ENCODE measurements at regions not wholly inside any gene's neighbourhood (a gene's known extent, or its start where the extent isn't known, plus 50 kb on each side); places are given as distances from the start of the nearest gene placed in this dataset.

GRCh38 chr4:23058165-23058776 is 365.5 kb downstream of the GBA3 start:
- Histone ChIP-seq H3K27ac (ENCODE audit: low read length) (no peak overlapping the region), H3K4me1 (ENCODE audit: control insufficient read depth, insufficient read depth, low read length) (no peaks in the 10 kb centered on the region), H3K36me3 (ENCODE audit: control insufficient read depth, insufficient read depth, low read length) (no peaks in the 10 kb centered on the region), H3K4me3 (ENCODE audit: low read length) (no peak overlapping the region), H3K27me3 (ENCODE audit: control insufficient read depth, insufficient read depth, low read length) (no peaks in the 10 kb centered on the region), H3K9me3 (ENCODE audit: control insufficient read depth, insufficient read depth, low read length) (no peaks in the 10 kb centered on the region)
- Mint-ChIP-seq H3K36me3 (no peaks in the 10 kb centered on the region), H3K4me1 (no peaks in the 10 kb centered on the region), H3K4me3 (no peak overlapping the region), H3K27me3 (ENCODE audit: low read depth in 2 of 2) (no peaks in the 10 kb centered on the region), H3K27ac (no peak overlapping the region), H3K9me3 (peaks cover 19 to 23% of the 10 kb centered on the region in 2 donors)
- TF ChIP-seq, protein P1, sequence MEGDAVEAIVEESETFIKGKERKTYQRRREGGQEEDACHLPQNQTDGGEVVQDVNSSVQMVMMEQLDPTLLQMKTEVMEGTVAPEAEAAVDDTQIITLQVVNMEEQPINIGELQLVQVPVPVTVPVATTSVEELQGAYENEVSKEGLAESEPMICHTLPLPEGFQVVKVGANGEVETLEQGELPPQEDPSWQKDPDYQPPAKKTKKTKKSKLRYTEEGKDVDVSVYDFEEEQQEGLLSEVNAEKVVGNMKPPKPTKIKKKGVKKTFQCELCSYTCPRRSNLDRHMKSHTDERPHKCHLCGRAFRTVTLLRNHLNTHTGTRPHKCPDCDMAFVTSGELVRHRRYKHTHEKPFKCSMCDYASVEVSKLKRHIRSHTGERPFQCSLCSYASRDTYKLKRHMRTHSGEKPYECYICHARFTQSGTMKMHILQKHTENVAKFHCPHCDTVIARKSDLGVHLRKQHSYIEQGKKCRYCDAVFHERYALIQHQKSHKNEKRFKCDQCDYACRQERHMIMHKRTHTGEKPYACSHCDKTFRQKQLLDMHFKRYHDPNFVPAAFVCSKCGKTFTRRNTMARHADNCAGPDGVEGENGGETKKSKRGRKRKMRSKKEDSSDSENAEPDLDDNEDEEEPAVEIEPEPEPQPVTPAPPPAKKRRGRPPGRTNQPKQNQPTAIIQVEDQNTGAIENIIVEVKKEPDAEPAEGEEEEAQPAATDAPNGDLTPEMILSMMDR (IDR thresholded peaks at IDR 0.05), result no peak
- ATAC-seq (no peak), DNase-seq (no peak)
- intact Hi-C loops (cut with micrococcal nuclease), result no loop called here

DNA sequence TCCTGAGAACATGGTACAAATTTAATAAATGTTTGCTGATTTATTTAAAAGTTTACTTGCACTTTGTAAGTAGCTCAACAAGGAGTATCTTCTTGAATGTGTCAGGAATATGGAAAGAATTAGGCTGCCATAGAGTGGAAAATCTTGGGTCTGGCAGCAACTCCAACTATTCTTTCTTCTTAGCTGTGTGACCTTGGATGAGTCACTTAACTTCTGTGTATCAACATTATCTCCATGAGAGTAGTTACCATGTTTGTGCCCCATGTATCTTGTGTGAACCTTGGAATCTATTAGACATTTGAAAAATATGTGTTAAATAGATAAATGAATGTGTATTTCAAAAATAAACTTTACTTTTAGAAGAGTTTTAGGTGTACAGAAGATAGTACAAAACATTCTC is 348.8 kb downstream of the GBA3 start:
- no peak overlapping the region for H3K4me3 ChIP-seq (ENCODE audit: low read length)
- no peaks in the 10 kb centered on the region for H3K27me3 ChIP-seq (ENCODE audit: control insufficient read depth, insufficient read depth, low read length)
- intact Hi-C loops (cut with micrococcal nuclease), result no loop called here
- no peaks in the 10 kb centered on the region for H3K36me3 ChIP-seq (ENCODE audit: control insufficient read depth, insufficient read depth, low read length)
- DNase-seq, result no peak
- H3K36me3 Mint-ChIP-seq, result no peaks in the 10 kb centered on the region
- no peaks in the 10 kb centered on the region for H3K4me1 Mint-ChIP-seq
- ATAC-seq, result no peak
- no peak overlapping the region for H3K4me3 Mint-ChIP-seq
- H3K27me3 Mint-ChIP-seq (ENCODE audit: low read depth in 2 of 2), result no peaks in the 10 kb centered on the region
- TF ChIP-seq, protein P1 (IDR thresholded peaks at IDR 0.05), result no peak
- no peak overlapping the region for H3K27ac Mint-ChIP-seq
- H3K27ac ChIP-seq (ENCODE audit: low read length), result no peak overlapping the region
- no peaks in the 10 kb centered on the region for H3K9me3 ChIP-seq (ENCODE audit: control insufficient read depth, insufficient read depth, low read length)
- no peaks in the 10 kb centered on the region for H3K4me1 ChIP-seq (ENCODE audit: control insufficient read depth, insufficient read depth, low read length)
- H3K9me3 Mint-ChIP-seq, result peaks cover 0 to 2% of the 10 kb centered on the region in 2 donors

DNA sequence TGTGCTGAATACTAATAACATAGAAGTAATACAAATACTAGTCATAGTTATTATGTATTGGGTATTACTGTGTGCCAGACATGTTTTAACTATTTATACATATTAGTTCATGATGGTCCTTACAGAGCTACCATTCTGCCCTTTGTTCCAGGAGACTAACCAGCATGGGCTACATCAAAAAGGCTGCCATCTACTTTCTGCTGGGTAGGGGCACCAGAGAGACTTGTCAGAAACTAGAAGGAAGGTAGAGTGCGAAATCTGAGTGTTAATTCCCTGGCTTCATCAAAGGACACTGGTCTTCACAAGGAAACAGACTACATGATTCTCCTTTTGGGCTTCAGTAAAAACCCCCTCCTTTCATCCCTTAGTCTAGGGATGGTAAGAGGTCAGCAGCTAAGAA is 347.8 kb downstream of the GBA3 start:
- 83% methylated on average over 1 of the region's 1 CpG for WGBS (ENCODE audit: insufficient coverage)
- Mint-ChIP-seq H3K27ac (no peak overlapping the region), H3K27me3 (ENCODE audit: low read depth in 2 of 2) (no peaks in the 10 kb centered on the region), H3K36me3 (no peaks in the 10 kb centered on the region), H3K4me1 (no peaks in the 10 kb centered on the region), H3K4me3 (no peak overlapping the region), H3K9me3 (peaks cover 0 to 2% of the 10 kb centered on the region in 2 donors)
- intact Hi-C loops (cut with micrococcal nuclease), result no loop called here
- DNase-seq, result no peak
- Histone ChIP-seq H3K4me1 (ENCODE audit: control insufficient read depth, insufficient read depth, low read length) (no peaks in the 10 kb centered on the region), H3K4me3 (ENCODE audit: low read length) (no peak overlapping the region), H3K27me3 (ENCODE audit: control insufficient read depth, insufficient read depth, low read length) (no peaks in the 10 kb centered on the region), H3K36me3 (ENCODE audit: control insufficient read depth, insufficient read depth, low read length) (no peaks in the 10 kb centered on the region), H3K9me3 (ENCODE audit: control insufficient read depth, insufficient read depth, low read length) (peaks cover 5% of the 10 kb centered on the region), H3K27ac (ENCODE audit: low read length) (no peak overlapping the region)
- no peak for ATAC-seq
- TF ChIP-seq, protein P1 (IDR thresholded peaks at IDR 0.05), result no peak

- no peak overlapping the region for H3K4me3 Mint-ChIP-seq
- H3K36me3 ChIP-seq (ENCODE audit: control insufficient read depth, insufficient read depth, low read length), result no peaks in the 10 kb centered on the region
- H3K4me1 Mint-ChIP-seq, result no peaks in the 10 kb centered on the region
- no peak for DNase-seq
- ATAC-seq, result no peak
- no peak overlapping the region for H3K27ac Mint-ChIP-seq
- TF ChIP-seq, protein P1 (IDR thresholded peaks at IDR 0.05), result no peak
- H3K27me3 Mint-ChIP-seq (ENCODE audit: low read depth in 2 of 2), result no peaks in the 10 kb centered on the region
- 82% methylated on average over 1 of the region's 1 CpG for WGBS (ENCODE audit: insufficient coverage)
- no peaks in the 10 kb centered on the region for H3K4me1 ChIP-seq (ENCODE audit: control insufficient read depth, insufficient read depth, low read length)
- peaks cover 10% of the 10 kb centered on the region for H3K9me3 ChIP-seq (ENCODE audit: control insufficient read depth, insufficient read depth, low read length)
- intact Hi-C loops (cut with micrococcal nuclease), result no loop called here
- peaks cover 0 to 2% of the 10 kb centered on the region in 2 donors for H3K9me3 Mint-ChIP-seq
- no peaks in the 10 kb centered on the region for H3K27me3 ChIP-seq (ENCODE audit: control insufficient read depth, insufficient read depth, low read length)
- no peak overlapping the region for H3K4me3 ChIP-seq (ENCODE audit: low read length)
- H3K27ac ChIP-seq (ENCODE audit: low read length), result no peak overlapping the region
- no peaks in the 10 kb centered on the region for H3K36me3 Mint-ChIP-seq
Observed at GRCh38 chr4:23039818-23040217, 347.1 kb downstream of the GBA3 start.

All from natural killer cell (primary cell).